HCT116 (cell line): ENCODE measurements at regions not wholly inside any gene's neighbourhood (a gene's known extent, or its start where the extent isn't known, plus 50 kb on each side); places are given as distances from the start of the nearest gene placed in this dataset.

Experiments used
- ATAC-seq: fragments of 200-7000 bp; cut with Tn5 transposase; 2 replicates; pipeline ENCODE4 v1.9.1; 2020; ENCODE audit warnings: mild to moderate bottlenecking, moderate library complexity
- BruUV-seq: library from RNA; stranded (reverse); fragments of 400-500 nt; replicated peaks from 2 replicates; lab custom pipeline; 2021; lab: Mats Ljungman, UMichigan
- CTCF ChIA-PET: fragments of 300-600 bp; sonication (Branson Sonifier 250); formaldehyde crosslinking; loops from one replicate; lab custom pipeline; 2021; ENCODE audit warnings: antibody characterized with exemption; lab: Charles Lee
- POLR2A ChIA-PET: fragments of 300-600, 350-600 bp; sonication (Branson Sonifier 250); formaldehyde crosslinking; loops from one replicate; lab custom pipeline; 2021; ENCODE audit warnings: antibody characterized with exemption; lab: Charles Lee
- RAD21 ChIA-PET, 2 experiments: fragments of 300-600 bp; sonication (Branson Sonifier 250); formaldehyde crosslinking; loops; one replicate each; lab custom pipeline; 2023; ENCODE audit warnings: low total read pairs in 2 of 2; ENCODE audit not compliant: uncharacterized antibody in 2 of 2, unreplicated experiment in 2 of 2, low non-redundant PET in 1 of 2; lab: Charles Lee
- DNase-seq: peaks from one replicate; pipeline ENCODE4 v3.0.0-alpha.2; 2010; ENCODE audit warnings: low read depth, low spot score
- H2AFZ ChIP-seq: fragments of 200-600 bp; shearing (Covaris generic), sonication (generic); 2 replicates; pipeline ENCODE4 v1.6.1; 2017; ENCODE audit warnings: low read depth, mixed run types, mixed read lengths, antibody characterized with exemption, low read length; ENCODE audit not compliant: poor library complexity, severe bottlenecking
- H3K27ac ChIP-seq: 2 replicates; pipeline ENCODE4 v1.5.1; 2012; ENCODE audit warnings: low read depth, low read length
- H3K27me3 ChIP-seq: fragments of 200-600 bp; sonication (generic); 2 replicates; pipeline ENCODE4 v1.6.1; 2016; ENCODE audit warnings: mixed run types, low read length, mixed read lengths; ENCODE audit not compliant: insufficient read depth
- H3K36me3 ChIP-seq, 2 experiments: fragments of 200-500 bp in 1 of 2; fragments of 200-600 bp in 1 of 2; sonication (Bioruptor generic) in 1 of 2; sonication (generic) in 1 of 2; 2 replicates each; pipeline versions ENCODE4 v1.5.1 to v1.6.1; 2014 to 2016; ENCODE audit warnings: low read length in 2 of 2, inconsistent platforms in 1 of 2, mixed read lengths in 1 of 2, mixed run types in 1 of 2; ENCODE audit not compliant: insufficient read depth in 2 of 2, control insufficient read depth in 1 of 2
- H3K4me1 ChIP-seq, 2 experiments: fragments of 200-600 bp in 1 of 2; sonication (generic) in 1 of 2; 2 replicates each; pipeline versions ENCODE4 v1.5.1 to v1.6.1; 2012 to 2017; ENCODE audit warnings: low read length in 2 of 2, inconsistent platforms in 1 of 2, mild to moderate bottlenecking in 1 of 2, mixed read lengths in 1 of 2, mixed run types in 1 of 2, moderate library complexity in 1 of 2; ENCODE audit not compliant: insufficient read depth in 2 of 2, control insufficient read depth in 1 of 2
- H3K4me2 ChIP-seq: fragments of 200-600 bp; sonication (generic); 2 replicates; pipeline ENCODE4 v1.6.1; 2017; ENCODE audit warnings: mixed run types, low read length, mixed read lengths
- H3K4me3 ChIP-seq, 2 experiments: fragments of 200-600 bp in 1 of 2; sonication (generic) in 1 of 2; replicated peaks in 1 of 2; 2 replicates each; pipeline ENCODE4 v1.5.1; 2011 to 2016; ENCODE audit warnings: low read length in 2 of 2, control low read depth in 1 of 2, low read depth in 1 of 2, mild to moderate bottlenecking in 1 of 2, mixed read lengths in 1 of 2, mixed run types in 1 of 2
- H3K79me2 ChIP-seq: fragments of 200-600 bp; sonication (generic); 2 replicates; pipeline ENCODE4 v1.6.1; 2017; ENCODE audit warnings: mild to moderate bottlenecking, mixed run types, low read length, moderate library complexity, mixed read lengths; ENCODE audit not compliant: insufficient read depth
- H3K9ac ChIP-seq: fragments of 200-600 bp; sonication (generic); 2 replicates; pipeline ENCODE4 v1.6.1; 2016; ENCODE audit warnings: low read length, mixed read lengths
- H3K9me2 ChIP-seq: fragments of 200-600 bp; sonication (generic), shearing (Covaris generic); 2 replicates; pipeline ENCODE4 v1.6.1; 2017; ENCODE audit warnings: mixed run types, mild to moderate bottlenecking, moderate library complexity; ENCODE audit not compliant: insufficient read depth
- H3K9me3 ChIP-seq, 2 experiments: fragments of 200-500 bp in 1 of 2; fragments of 200-600 bp in 1 of 2; sonication (Bioruptor generic) in 1 of 2; sonication (generic) in 1 of 2; 2 replicates each; pipeline ENCODE4 v1.6.1; 2014 to 2017; ENCODE audit warnings: low read length in 2 of 2, mixed read lengths in 2 of 2, inconsistent platforms in 1 of 2, low read depth in 1 of 2, mild to moderate bottlenecking in 1 of 2, mixed run types in 1 of 2, moderate library complexity in 1 of 2; ENCODE audit not compliant: control insufficient read depth in 1 of 2, insufficient read depth in 1 of 2
- H4K20me1 ChIP-seq: fragments of 200-600 bp; sonication (generic), shearing (Covaris generic); 2 replicates; pipeline ENCODE4 v1.6.1; 2017; ENCODE audit warnings: mixed run types, mild to moderate bottlenecking, moderate library complexity; ENCODE audit not compliant: insufficient read depth
- CBX3 ChIP-seq: IDR thresholded peaks from 2 replicates; pipeline ENCODE4 v1.6.1; 2012; ENCODE audit warnings: low read depth
- EGR1 ChIP-seq: IDR thresholded peaks from 2 replicates; pipeline ENCODE4 v1.6.1; 2012; ENCODE audit warnings: low read depth
- ELF1 ChIP-seq: IDR thresholded peaks from 2 replicates; pipeline ENCODE4 v1.6.1; 2012; ENCODE audit warnings: low read depth, borderline replicate concordance
- EZH2 ChIP-seq: fragments of 200-600 bp; sonication (generic); IDR thresholded peaks from 2 replicates; pipeline ENCODE4 v1.6.1; 2017; ENCODE audit warnings: antibody characterized with exemption, mixed run types
- EZH2phosphoT487 ChIP-seq: fragments of 200-600 bp; IDR thresholded peaks from 2 replicates; pipeline ENCODE4 v1.6.1; 2018; ENCODE audit warnings: antibody characterized with exemption, borderline replicate concordance
- FOSL1 ChIP-seq: IDR thresholded peaks from 2 replicates; pipeline ENCODE4 v1.6.1; 2012; ENCODE audit warnings: low read depth
- JUND ChIP-seq: IDR thresholded peaks from 2 replicates; pipeline ENCODE4 v1.6.1; 2012
- POLR2A ChIP-seq: IDR thresholded peaks from 2 replicates; pipeline ENCODE4 v1.7.0; 2011; ENCODE audit warnings: borderline replicate concordance; ENCODE audit not compliant: insufficient read depth, insufficient read length; ENCODE audit errors: extremely low read depth
- RAD21 ChIP-seq: IDR thresholded peaks from 2 replicates; pipeline ENCODE4 v1.6.1; 2012; ENCODE audit warnings: low read depth, mild to moderate bottlenecking
- SP1 ChIP-seq: IDR thresholded peaks from 2 replicates; pipeline ENCODE4 v1.6.1; 2012; ENCODE audit warnings: low read depth
- SRF ChIP-seq: IDR thresholded peaks from 2 replicates; pipeline ENCODE4 v1.6.1; 2012; ENCODE audit warnings: low read depth
- ZFX ChIP-seq: fragments of 450-650 bp; IDR thresholded peaks from 2 replicates; pipeline ENCODE4 v1.6.1; 2017
- ZNF274 ChIP-seq: fragments of 200-500 bp; sonication (Bioruptor generic); IDR thresholded peaks from 2 replicates; pipeline ENCODE4 v1.6.1; 2014; ENCODE audit warnings: mild to moderate bottlenecking, low read depth, low read length, inconsistent platforms
- intact Hi-C: fragments of 100-400 bp; cut with micrococcal nuclease; formaldehyde crosslinking; loops from 2 replicates; pipeline ENCODE4 v1.10.0; 2022
- TF ChIP-seq, protein P1 (sequence below): IDR thresholded peaks from 2 replicates; pipeline ENCODE4 v1.6.1; 2012; ENCODE audit warnings: low read depth

DNA sequence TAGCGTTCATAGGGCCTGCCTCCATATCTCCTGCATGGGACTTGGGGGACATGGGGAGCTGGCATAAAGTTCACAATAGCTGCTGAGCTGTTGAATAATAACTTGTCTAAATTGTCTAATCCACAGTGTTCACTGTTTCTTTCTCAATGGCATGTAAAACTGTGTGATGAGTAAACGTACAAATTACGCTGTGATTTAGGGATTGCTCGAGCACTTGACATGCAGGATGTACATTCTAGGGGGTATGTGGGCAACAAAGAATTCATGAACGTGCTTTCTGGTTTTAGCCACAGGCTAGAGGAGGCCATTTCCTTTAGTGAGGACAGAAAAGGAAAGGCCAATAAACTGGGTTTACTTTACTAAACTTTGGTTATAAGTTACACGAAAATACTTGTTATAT is 534.2 kb upstream of the ZWINT start:
- H3K79me2 ChIP-seq: no peaks in the 10 kb centered on the region
- H3K9me3 ChIP-seq: peaks cover 8 to 29% of the 10 kb centered on the region in 2 experiments
- H4K20me1 ChIP-seq: no peaks in the 10 kb centered on the region
- ATAC-seq (no peak), DNase-seq (no peak)
- no peaks in the 10 kb centered on the region for H3K4me1 ChIP-seq
- no TSS peak for BruUV-seq
- H3K4me3 ChIP-seq: no peak overlapping the region
- H3K9ac ChIP-seq: no peak overlapping the region
- intact Hi-C loops: no loop called here
- H3K36me3 ChIP-seq: no peaks in the 10 kb centered on the region
- no peak overlapping the region for H2AFZ ChIP-seq
- H3K4me2 ChIP-seq: no peak overlapping the region
- ChIA-PET POLR2A (no interaction called here), RAD21 (no interaction called here), CTCF (no interaction called here)
- no peak overlapping the region for H3K27ac ChIP-seq
- no peak for TF ChIP-seq EGR1
- no peak for TF ChIP-seq JUND
- no peak for TF ChIP-seq ZNF274
- TF ChIP-seq, protein P1, sequence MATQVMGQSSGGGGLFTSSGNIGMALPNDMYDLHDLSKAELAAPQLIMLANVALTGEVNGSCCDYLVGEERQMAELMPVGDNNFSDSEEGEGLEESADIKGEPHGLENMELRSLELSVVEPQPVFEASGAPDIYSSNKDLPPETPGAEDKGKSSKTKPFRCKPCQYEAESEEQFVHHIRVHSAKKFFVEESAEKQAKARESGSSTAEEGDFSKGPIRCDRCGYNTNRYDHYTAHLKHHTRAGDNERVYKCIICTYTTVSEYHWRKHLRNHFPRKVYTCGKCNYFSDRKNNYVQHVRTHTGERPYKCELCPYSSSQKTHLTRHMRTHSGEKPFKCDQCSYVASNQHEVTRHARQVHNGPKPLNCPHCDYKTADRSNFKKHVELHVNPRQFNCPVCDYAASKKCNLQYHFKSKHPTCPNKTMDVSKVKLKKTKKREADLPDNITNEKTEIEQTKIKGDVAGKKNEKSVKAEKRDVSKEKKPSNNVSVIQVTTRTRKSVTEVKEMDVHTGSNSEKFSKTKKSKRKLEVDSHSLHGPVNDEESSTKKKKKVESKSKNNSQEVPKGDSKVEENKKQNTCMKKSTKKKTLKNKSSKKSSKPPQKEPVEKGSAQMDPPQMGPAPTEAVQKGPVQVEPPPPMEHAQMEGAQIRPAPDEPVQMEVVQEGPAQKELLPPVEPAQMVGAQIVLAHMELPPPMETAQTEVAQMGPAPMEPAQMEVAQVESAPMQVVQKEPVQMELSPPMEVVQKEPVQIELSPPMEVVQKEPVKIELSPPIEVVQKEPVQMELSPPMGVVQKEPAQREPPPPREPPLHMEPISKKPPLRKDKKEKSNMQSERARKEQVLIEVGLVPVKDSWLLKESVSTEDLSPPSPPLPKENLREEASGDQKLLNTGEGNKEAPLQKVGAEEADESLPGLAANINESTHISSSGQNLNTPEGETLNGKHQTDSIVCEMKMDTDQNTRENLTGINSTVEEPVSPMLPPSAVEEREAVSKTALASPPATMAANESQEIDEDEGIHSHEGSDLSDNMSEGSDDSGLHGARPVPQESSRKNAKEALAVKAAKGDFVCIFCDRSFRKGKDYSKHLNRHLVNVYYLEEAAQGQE: no peak
- no peaks in the 10 kb centered on the region for H3K9me2 ChIP-seq
- H3K27me3 ChIP-seq: no peaks in the 10 kb centered on the region

DNA sequence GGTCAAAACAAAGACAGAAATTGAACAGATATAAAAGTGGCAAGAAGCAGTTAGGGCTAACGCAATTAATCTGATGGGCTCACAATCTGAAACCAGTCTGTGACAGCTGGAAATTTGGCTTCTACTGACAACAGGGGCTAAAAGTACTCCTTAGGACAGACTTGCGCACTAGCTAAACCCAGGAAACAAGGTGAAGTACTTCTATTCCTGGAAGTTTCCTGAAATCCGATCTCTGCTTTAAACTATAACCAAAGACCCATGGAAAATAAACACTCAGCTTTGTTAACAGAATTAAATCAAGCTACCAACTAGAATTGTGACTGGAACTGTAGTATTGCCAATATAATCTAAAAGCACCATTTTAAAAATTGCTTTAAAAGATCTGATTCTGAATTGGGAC is 520.2 kb upstream of the ZWINT start:
- H3K4me3 ChIP-seq: no peak overlapping the region
- BruUV-seq: no TSS peak
- no peaks in the 10 kb centered on the region for H3K27me3 ChIP-seq
- no peak overlapping the region for H3K27ac ChIP-seq
- H3K36me3 ChIP-seq: no peaks in the 10 kb centered on the region
- H3K79me2 ChIP-seq: no peaks in the 10 kb centered on the region
- no peaks in the 10 kb centered on the region for H3K4me1 ChIP-seq
- ChIA-PET POLR2A (no interaction called here), CTCF (no interaction called here), RAD21 (no interaction called here)
- H3K9ac ChIP-seq: no peak overlapping the region
- no peaks in the 10 kb centered on the region for H4K20me1 ChIP-seq
- ATAC-seq: no peak
- no peak overlapping the region for H3K4me2 ChIP-seq
- intact Hi-C loops: no loop called here
- peaks cover 8 to 17% of the 10 kb centered on the region in 2 experiments; a peak in 2 of 4 replicates for H3K9me3 ChIP-seq
- TF ChIP-seq POLR2A (no peak), SRF (no peak), EZH2 (no peak), RAD21 (no peak), ZFX (no peak), CBX3 (no peak), EGR1 (no peak), ZNF274 (no peak), SP1 (no peak), EZH2phosphoT487 (no peak), JUND (no peak), ELF1 (no peak), FOSL1 (no peak)
- H2AFZ ChIP-seq: no peak overlapping the region
- no peaks in the 10 kb centered on the region for H3K9me2 ChIP-seq
- DNase-seq: no peak
